ENCODE measurements at regions not wholly inside any gene's neighbourhood (a gene's known extent, or its start where the extent isn't known, plus 50 kb on each side); places are given as distances from the start of the nearest gene placed in this dataset.

- DNase-seq (ENCODE audit: low read depth) = no peak
Measured at GRCh38 chr16:59411961-59412841, 678.1 kb upstream of the GOT2 start.

GRCh38 chr16:59410451-59410850 is 676.3 kb upstream of the GOT2 start:
- no peak for DNase-seq (ENCODE audit: low read depth)

- DNase-seq (ENCODE audit: low read depth) = no peak
Measured at GRCh38 chr16:59405802-59406201, 671.7 kb upstream of the GOT2 start.

GRCh38 chr16:59404509-59404908 is 670.4 kb upstream of the GOT2 start:
- DNase-seq (ENCODE audit: low read depth) = no peak

DNA sequence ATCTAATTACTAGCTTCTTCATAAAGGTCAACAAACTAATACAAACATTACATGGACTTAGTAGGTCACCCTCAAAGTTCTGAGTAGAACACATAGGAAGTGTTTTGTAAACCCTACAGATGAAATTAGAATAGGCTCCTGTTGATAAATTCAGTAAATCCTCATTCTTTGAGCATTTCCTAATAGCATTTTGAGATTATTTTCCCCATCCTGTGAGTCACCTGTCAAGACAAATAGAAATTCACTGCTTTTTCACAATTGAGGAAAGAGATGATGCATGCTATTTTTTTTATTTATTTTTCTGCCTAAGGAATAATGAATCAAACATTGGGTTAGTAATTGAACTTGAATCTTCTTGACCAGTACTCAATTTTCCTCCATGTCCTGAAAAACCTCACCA is 666.7 kb upstream of the GOT2 start:
- no peak for DNase-seq (ENCODE audit: low read depth)

GRCh38 chr16:59397638-59398037 is 663.5 kb upstream of the GOT2 start:
- no peak for DNase-seq (ENCODE audit: low read depth)

- DNase-seq (ENCODE audit: low read depth) = no peak
Measured at GRCh38 chr16:59394526-59394925, 660.4 kb upstream of the GOT2 start.

- no peak for DNase-seq (ENCODE audit: low read depth)
Measured at GRCh38 chr16:59392911-59393310, 658.8 kb upstream of the GOT2 start.

GRCh38 chr16:59391617-59392364 is 657.7 kb upstream of the GOT2 start:
- DNase-seq (ENCODE audit: low read depth) = no peak

DNA sequence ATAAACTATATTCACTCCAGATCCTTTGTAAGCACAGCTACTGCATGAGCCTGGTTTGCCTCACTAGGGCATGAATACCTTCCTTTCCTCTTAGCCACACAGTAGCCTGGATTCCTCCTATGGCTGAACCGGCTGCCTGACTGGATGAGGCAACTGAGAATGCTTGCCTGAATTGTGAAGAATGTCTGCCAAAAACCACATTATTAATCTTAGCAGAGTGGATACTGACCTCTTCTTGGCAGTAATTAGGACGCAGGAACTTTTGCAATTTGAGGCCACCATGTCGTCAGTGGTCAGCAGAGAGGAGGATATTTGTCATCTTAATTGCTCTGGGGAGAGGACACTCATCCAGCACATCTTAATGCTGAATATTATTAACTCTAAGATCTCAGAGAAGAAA is 651.8 kb upstream of the GOT2 start:
- no peak for DNase-seq (ENCODE audit: low read depth)

- no peak for DNase-seq (ENCODE audit: low read depth)
Measured at GRCh38 chr16:59385491-59385890, 651.4 kb upstream of the GOT2 start.

- no peak for DNase-seq (ENCODE audit: low read depth)
Measured at GRCh38 chr16:59373632-59374031, 639.5 kb upstream of the GOT2 start.

DNA sequence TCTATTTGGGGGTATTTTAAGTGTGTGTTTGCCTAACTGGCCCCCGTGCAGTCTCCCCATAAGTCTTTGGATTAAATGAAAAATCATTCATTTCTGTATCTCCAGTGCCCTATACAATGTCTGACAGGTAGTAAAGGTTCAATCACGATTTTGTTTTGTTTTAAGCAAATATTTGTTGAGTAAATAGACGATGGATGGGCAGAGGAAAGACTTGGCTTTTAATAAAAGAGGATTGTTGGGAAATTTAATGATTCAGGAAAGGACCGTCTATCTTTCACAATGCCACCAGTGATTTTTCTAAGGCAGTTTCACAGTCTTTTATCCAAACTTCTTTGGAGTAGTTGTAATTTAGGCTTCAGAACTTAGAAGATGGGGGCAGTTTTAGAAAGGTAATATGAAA is 636.6 kb upstream of the GOT2 start:
- DNase-seq (ENCODE audit: low read depth) = no peak

GRCh38 chr16:59369523-59369922 is 635.4 kb upstream of the GOT2 start:
- DNase-seq (ENCODE audit: low read depth) = no peak

DNA sequence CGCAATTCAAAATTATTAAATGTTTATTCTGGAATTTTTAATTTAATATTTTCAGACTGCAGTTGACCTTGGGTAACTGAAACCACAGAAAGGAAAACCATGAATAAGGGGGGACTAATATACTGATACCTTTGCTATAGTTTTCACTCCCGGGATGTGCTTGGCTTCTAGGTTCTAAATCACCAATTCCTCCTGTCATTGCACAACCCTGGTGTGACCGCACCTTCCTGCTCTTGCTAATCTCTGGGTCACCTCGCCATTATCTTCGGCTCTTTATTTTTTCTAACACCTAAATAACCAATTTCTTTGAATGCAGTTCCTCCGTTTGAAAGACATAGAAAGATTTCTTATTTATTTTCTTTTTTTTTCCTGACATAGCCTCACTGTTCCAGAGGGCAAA is 634.5 kb upstream of the GOT2 start:
- no peak for DNase-seq (ENCODE audit: low read depth)

- DNase-seq (ENCODE audit: low read depth) = no peak
Measured at GRCh38 chr16:59356709-59357108, 622.6 kb upstream of the GOT2 start.

DNA sequence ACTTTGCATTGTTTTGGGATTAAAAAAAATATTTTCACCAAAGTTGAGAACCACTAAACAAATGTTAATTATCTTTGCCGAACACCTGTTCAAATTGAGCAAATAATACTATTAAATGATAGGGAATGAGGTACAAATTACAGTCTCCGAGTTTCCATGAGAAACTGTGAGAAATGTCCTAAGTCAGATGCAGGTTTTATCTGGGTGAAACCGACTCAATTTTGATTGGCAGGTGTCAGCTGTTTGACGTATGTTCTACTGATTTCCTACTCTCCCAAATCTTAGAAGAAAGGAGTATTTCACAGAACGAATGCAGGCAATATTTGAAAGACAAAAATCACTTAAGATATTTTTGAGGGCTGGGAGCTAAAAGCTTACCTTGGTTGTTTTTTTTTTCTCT is 622.0 kb upstream of the GOT2 start:
- no peak for DNase-seq (ENCODE audit: low read depth)

- no peak for DNase-seq (ENCODE audit: low read depth)
Measured at GRCh38 chr16:59355704-59356103, 621.6 kb upstream of the GOT2 start.

- DNase-seq (ENCODE audit: low read depth) = no peak
Measured at GRCh38 chr16:59351305-59351903, 617.3 kb upstream of the GOT2 start.

DNA sequence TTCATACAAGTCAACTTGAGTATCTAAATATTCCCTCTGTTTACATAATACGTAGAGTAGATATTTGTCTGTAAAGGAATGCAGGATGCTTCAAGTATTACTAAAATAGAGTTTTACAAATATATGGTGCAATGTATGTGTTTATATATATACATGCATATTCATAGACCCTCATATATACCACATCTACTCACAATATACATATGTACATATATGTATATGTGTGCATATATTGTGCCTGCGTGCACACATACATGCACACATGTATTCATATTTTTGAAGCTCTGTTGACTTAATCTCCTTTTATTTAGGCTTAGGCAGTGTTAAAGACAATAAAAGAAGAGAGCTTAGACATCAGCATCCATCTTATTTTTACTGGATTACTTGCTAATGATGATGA is 616.6 kb upstream of the GOT2 start:
- DNase-seq (ENCODE audit: low read depth) = no peak

GRCh38 chr16:59342669-59343068 is 608.6 kb upstream of the GOT2 start:
- no peak for DNase-seq (ENCODE audit: low read depth)

DNA sequence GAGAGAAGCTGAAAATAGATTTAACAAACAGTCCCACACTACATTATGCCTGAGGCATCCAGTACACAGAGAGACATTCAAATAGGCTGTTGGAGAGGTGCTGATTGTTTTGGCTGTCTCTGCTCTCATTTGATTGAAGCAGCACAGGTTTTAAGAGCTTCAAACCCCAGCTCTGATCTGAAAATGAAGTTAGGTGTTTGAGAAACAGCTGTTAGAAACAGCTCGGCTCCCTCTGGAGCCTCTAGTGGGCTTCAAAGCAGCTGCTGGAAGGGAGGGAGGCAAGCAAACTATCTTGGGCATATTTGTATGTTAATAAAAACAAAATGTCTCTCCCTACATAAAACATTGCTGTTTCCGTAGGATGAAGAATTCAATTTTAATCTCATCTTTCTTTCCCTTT is 607.3 kb upstream of the GOT2 start:
- no peak for DNase-seq (ENCODE audit: low read depth)

DNA sequence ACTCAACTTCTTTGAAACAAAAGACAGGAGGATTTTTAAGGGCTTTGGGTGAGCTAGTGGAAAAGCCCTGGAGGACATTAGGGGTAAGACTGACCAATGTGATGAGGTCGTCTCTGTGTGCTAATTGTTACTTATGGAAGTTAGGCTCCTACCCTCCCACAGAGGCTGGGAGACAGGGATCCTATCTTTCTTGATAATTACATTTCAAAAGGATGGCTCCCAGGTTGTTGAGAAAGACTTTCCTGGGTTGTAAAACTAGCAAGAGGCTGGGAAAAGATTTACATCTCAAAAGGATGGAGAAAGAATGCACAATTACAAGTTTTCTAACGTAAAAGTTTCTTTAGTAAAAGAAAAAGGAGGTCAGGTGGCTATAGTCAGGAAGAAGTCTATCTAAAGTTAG is 605.8 kb upstream of the GOT2 start:
- DNase-seq (ENCODE audit: low read depth) = no peak

Measured in Daoy (cell line).